Caco-2 (cell line): ENCODE measurements at regions not wholly inside any gene's neighbourhood (a gene's known extent, or its start where the extent isn't known, plus 50 kb on each side); places are given as distances from the start of the nearest gene placed in this dataset.
A peak's percentile ranks its signal among the peaks of the same experiment; 100 is the strongest.

Source experiments
- BruUV-seq: library from RNA; stranded (reverse); fragments of 400-500 nt; replicated peaks from 2 replicates; lab custom pipeline; 2021; lab: Mats Ljungman, UMichigan
- CTCF ChIA-PET: fragments of 300-600 bp; sonication (Branson Sonifier 250); formaldehyde crosslinking; loops from one replicate; lab custom pipeline; 2022; ENCODE audit warnings: antibody characterized with exemption; lab: Charles Lee
- POLR2A ChIA-PET: fragments of 300-600 bp; sonication (Branson Sonifier 250); formaldehyde crosslinking; loops from one replicate; lab custom pipeline; 2022; ENCODE audit warnings: antibody characterized with exemption; lab: Charles Lee
- DNase-seq, 2 experiments: peaks; one replicate each; pipeline versions ENCODE4 v3.0.0 to v3.0.0-alpha.2; 2020 to 2022
- H3K27me3 ChIP-seq: replicated peaks from 2 replicates; pipeline ENCODE4 v1.6.0; 2011; ENCODE audit warnings: low read length; ENCODE audit not compliant: control insufficient read depth, insufficient read depth
- H3K36me3 ChIP-seq: 2 replicates; pipeline ENCODE4 v1.5.1; 2011; ENCODE audit warnings: low read length; ENCODE audit not compliant: control insufficient read depth, insufficient read depth
- H3K4me1 ChIP-seq: fragments of 250-450 bp; sonication (Bioruptor Pico); 2 replicates; pipeline ENCODE4 v1.5.1; 2020; ENCODE audit warnings: mild to moderate bottlenecking
- H3K4me3 ChIP-seq: 2 replicates; pipeline ENCODE4 v1.5.1; 2011; ENCODE audit warnings: low read depth, mild to moderate bottlenecking, control low read depth, low read length
- H3K9me3 ChIP-seq: fragments of 250-450 bp; sonication (Bioruptor Pico); 2 replicates; pipeline ENCODE4 v1.5.1; 2020; ENCODE audit warnings: mild to moderate bottlenecking, moderate library complexity
- H3K27ac Mint-ChIP-seq: one replicate; pipeline ENCODE4 v1.8.0; 2022; ENCODE audit warnings: mixed read lengths; ENCODE audit not compliant: unreplicated experiment
- H3K27me3 Mint-ChIP-seq: one replicate; pipeline ENCODE4 v1.8.0; 2022; ENCODE audit warnings: mixed read lengths; ENCODE audit not compliant: insufficient read depth, unreplicated experiment
- H3K36me3 Mint-ChIP-seq: one replicate; pipeline ENCODE4 v1.8.0; 2022; ENCODE audit warnings: mild to moderate bottlenecking, mixed read lengths; ENCODE audit not compliant: insufficient read depth, unreplicated experiment
- H3K4me1 Mint-ChIP-seq: one replicate; pipeline ENCODE4 v1.8.0; 2022; ENCODE audit warnings: low read depth, mixed read lengths; ENCODE audit not compliant: unreplicated experiment
- H3K4me3 Mint-ChIP-seq: one replicate; pipeline ENCODE4 v1.8.0; 2022; ENCODE audit warnings: mild to moderate bottlenecking, moderate library complexity, mixed read lengths; ENCODE audit not compliant: unreplicated experiment
- H3K9me3 Mint-ChIP-seq: one replicate; pipeline ENCODE4 v1.8.0; 2022; ENCODE audit warnings: mixed read lengths; ENCODE audit not compliant: unreplicated experiment
- CTCF ChIP-seq, 2 experiments: fragments of 200-600 bp in 1 of 2; IDR thresholded peaks; 1 replicate in 1 of 2; 2 replicates in 1 of 2; pipeline versions ENCODE4 v1.5.1 to v1.8.0; 2011 to 2022; ENCODE audit warnings: antibody characterized with exemption in 1 of 2, control low read depth in 1 of 2, inconsistent platforms in 1 of 2, low read depth in 1 of 2, low read length in 1 of 2, mild to moderate bottlenecking in 1 of 2, moderate library complexity in 1 of 2; ENCODE audit not compliant: insufficient read depth in 1 of 2, severe bottlenecking in 1 of 2, unreplicated experiment in 1 of 2
- intact Hi-C: fragments of 100-400 bp; cut with micrococcal nuclease; formaldehyde crosslinking; loops from one replicate; pipeline ENCODE4 v1.10.0; 2022; ENCODE audit not compliant: unreplicated experiment

GRCh38 chr2:215726070-215726469 is 287.3 kb downstream of the MREG start:
- CTCF ChIA-PET: no interaction called here
- Histone ChIP-seq H3K27me3 (no peaks in the 10 kb centered on the region), H3K4me3 (no peak overlapping the region), H3K4me1 (peaks cover 63% of the 10 kb centered on the region), H3K9me3 (peaks cover 4% of the 10 kb centered on the region; the same call in 1 of the 2 replicates), H3K36me3 (no peaks in the 10 kb centered on the region; the same call in 1 of the 2 replicates)
- Mint-ChIP-seq H3K27me3 (no peaks in the 10 kb centered on the region), H3K9me3 (peaks cover 29% of the 10 kb centered on the region), H3K4me3 (no peak overlapping the region), H3K4me1 (peaks cover 39% of the 10 kb centered on the region), H3K36me3 (peaks cover 11% of the 10 kb centered on the region), H3K27ac (peak overlapping the region; percentile 27)
- POLR2A ChIA-PET: no interaction called here
- intact Hi-C loops: no loop called here
- no peak for DNase-seq
- TF ChIP-seq CTCF (IDR thresholded peaks at IDR 0.05; ENCODE audit: insufficient read depth in 1 of 2, low read depth in 1 of 2, low read length in 1 of 2, severe bottlenecking in 1 of 2, unreplicated experiment in 1 of 2): no peak
- BruUV-seq: no TSS peak

- H3K27me3 ChIP-seq: no peaks in the 10 kb centered on the region
- POLR2A ChIA-PET: no interaction called here
- Mint-ChIP-seq H3K9me3 (peaks cover 29% of the 10 kb centered on the region), H3K4me3 (no peak overlapping the region), H3K27ac (no peak overlapping the region), H3K27me3 (no peaks in the 10 kb centered on the region), H3K36me3 (peaks cover 6% of the 10 kb centered on the region), H3K4me1 (peaks cover 39% of the 10 kb centered on the region)
- DNase-seq: no peak
- TF ChIP-seq CTCF (IDR thresholded peaks at IDR 0.05; ENCODE audit: insufficient read depth in 1 of 2, low read depth in 1 of 2, low read length in 1 of 2, severe bottlenecking in 1 of 2, unreplicated experiment in 1 of 2): no peak
- peaks cover 56% of the 10 kb centered on the region for H3K4me1 ChIP-seq
- H3K9me3 ChIP-seq: peaks cover 4% of the 10 kb centered on the region; the same call in 1 of the 2 replicates
- CTCF ChIA-PET: no interaction called here
- H3K4me3 ChIP-seq: no peak overlapping the region
- H3K36me3 ChIP-seq: no peaks in the 10 kb centered on the region
- intact Hi-C loops: no loop called here
- BruUV-seq: no TSS peak
These were observed 288.3 kb upstream of the FN1 start for GRCh38 chr2:215724146-215724545.

DNA sequence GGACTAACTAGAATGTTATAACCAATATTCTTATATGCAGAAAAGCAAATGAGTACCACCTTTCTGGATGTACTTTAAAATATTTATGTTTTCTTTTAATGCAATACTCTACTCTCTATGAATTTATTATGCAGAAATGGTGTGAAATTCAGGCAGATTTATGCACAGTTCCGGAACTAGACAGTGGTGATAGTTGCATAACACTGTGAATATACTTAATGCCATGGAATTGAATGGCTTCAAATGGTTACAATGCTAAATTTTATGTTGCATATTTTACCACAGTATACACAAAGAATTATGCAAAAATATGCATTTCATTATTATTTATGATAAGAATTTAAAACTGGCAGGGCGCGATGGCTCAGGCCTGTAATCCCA is 287.8 kb upstream of the FN1 start:
- H3K27me3 Mint-ChIP-seq: no peaks in the 10 kb centered on the region
- no peaks in the 10 kb centered on the region for H3K27me3 ChIP-seq
- BruUV-seq: TSS peak; percentile 87
- H3K4me1 Mint-ChIP-seq: peaks cover 39% of the 10 kb centered on the region
- H3K4me3 ChIP-seq: no peak overlapping the region
- ChIA-PET CTCF (no interaction called here), POLR2A (no interaction called here)
- no peak overlapping the region for H3K4me3 Mint-ChIP-seq
- H3K9me3 Mint-ChIP-seq: peaks cover 29% of the 10 kb centered on the region
- DNase-seq: no peak
- H3K4me1 ChIP-seq: peaks cover 52% of the 10 kb centered on the region
- TF ChIP-seq CTCF (IDR thresholded peaks at IDR 0.05; ENCODE audit: insufficient read depth in 1 of 2, low read depth in 1 of 2, low read length in 1 of 2, severe bottlenecking in 1 of 2, unreplicated experiment in 1 of 2): no peak
- H3K27ac Mint-ChIP-seq: peak overlapping the region; percentile 61
- H3K36me3 Mint-ChIP-seq: peaks cover 6% of the 10 kb centered on the region
- peaks cover 4% of the 10 kb centered on the region; the same call in 1 of the 2 replicates for H3K9me3 ChIP-seq
- no peaks in the 10 kb centered on the region for H3K36me3 ChIP-seq
- intact Hi-C loops: loop anchor here (1.0 kb wide), 2 partner anchors 10 to 39 kb away; no protein-coding TSS in a partner anchor
